Keratinocyte (primary cell): ENCODE measurements at regions not wholly inside any gene's neighbourhood (a gene's known extent, or its start where the extent isn't known, plus 50 kb on each side); places are given as distances from the start of the nearest gene placed in this dataset.

Experiments
- DNase-seq: peaks from one replicate; pipeline ENCODE4 v3.0.0-alpha.2; 2011; ENCODE audit warnings: low read depth, missing footprints, low spot score
- FAIRE-seq: peaks from 2 replicates; lab custom pipeline; 2011; peaks lifted over from hg19 to GRCh38; lab: Jason Lieb, UNC
- H2AFZ ChIP-seq: 2 replicates; pipeline ENCODE4 v1.6.0; 2012; ENCODE audit warnings: low read length, control low read depth, inconsistent platforms; ENCODE audit not compliant: control insufficient read depth
- H3K27ac ChIP-seq: 2 replicates; pipeline ENCODE4 v1.5.1; 2011; ENCODE audit warnings: low read length; ENCODE audit not compliant: control insufficient read depth, insufficient read depth
- H3K27me3 ChIP-seq: 3 replicates; pipeline ENCODE4 v1.6.0; 2011; ENCODE audit warnings: low read length; ENCODE audit not compliant: control insufficient read depth, insufficient read depth; ENCODE audit errors: extremely low read depth
- H3K36me3 ChIP-seq, 2 experiments: 2 replicates in 1 of 2; 3 replicates in 1 of 2; pipeline ENCODE4 v1.5.1; 2011; ENCODE audit warnings: low read length in 2 of 2, mild to moderate bottlenecking in 1 of 2; ENCODE audit not compliant: control insufficient read depth in 2 of 2, insufficient read depth in 2 of 2; ENCODE audit errors: extremely low read depth in 1 of 2
- H3K4me1 ChIP-seq: 3 replicates; pipeline ENCODE4 v1.5.1; 2011; ENCODE audit warnings: low read length; ENCODE audit not compliant: control insufficient read depth, insufficient read depth; ENCODE audit errors: extremely low read depth
- H3K4me2 ChIP-seq: 3 replicates; pipeline ENCODE4 v1.6.0; 2011; ENCODE audit warnings: low read depth, low read length; ENCODE audit not compliant: control insufficient read depth, insufficient read depth; ENCODE audit errors: extremely low read depth
- H3K4me3 ChIP-seq, 3 experiments: fragments of 200-600 bp in 1 of 3; sonication (generic) in 1 of 3; 2 replicates in 2 of 3; 3 replicates in 1 of 3; pipeline ENCODE4 v1.5.1; 2011 to 2016; ENCODE audit warnings: low read length in 3 of 3, mild to moderate bottlenecking in 3 of 3, control low read depth in 2 of 3, inconsistent platforms in 1 of 3, low read depth in 1 of 3, mixed read lengths in 1 of 3, mixed run types in 1 of 3, moderate library complexity in 1 of 3; ENCODE audit not compliant: control insufficient read depth in 2 of 3, insufficient read depth in 2 of 3; ENCODE audit errors: extremely low read depth in 1 of 3
- H3K79me2 ChIP-seq: 2 replicates; pipeline ENCODE4 v1.6.0; 2012; ENCODE audit warnings: low read length; ENCODE audit not compliant: control insufficient read depth, insufficient read depth
- H3K9ac ChIP-seq: 3 replicates; pipeline ENCODE4 v1.6.0; 2011; ENCODE audit warnings: low read length; ENCODE audit not compliant: control insufficient read depth, insufficient read depth; ENCODE audit errors: extremely low read depth
- H3K9me1 ChIP-seq: 3 replicates; pipeline ENCODE4 v1.6.0; 2011; ENCODE audit warnings: low read length; ENCODE audit not compliant: control insufficient read depth, insufficient read depth; ENCODE audit errors: extremely low read depth
- H3K9me3 ChIP-seq: 2 replicates; pipeline ENCODE4 v1.5.1; 2012; ENCODE audit warnings: low read depth, low read length; ENCODE audit not compliant: control insufficient read depth
- H4K20me1 ChIP-seq: 3 replicates; pipeline ENCODE4 v1.6.0; 2011; ENCODE audit warnings: low read length; ENCODE audit not compliant: control insufficient read depth, insufficient read depth; ENCODE audit errors: extremely low read depth
- CTCF ChIP-seq, 3 experiments: IDR thresholded peaks in 1 of 3; conservative IDR thresholded peaks in 1 of 3; optimal IDR thresholded peaks in 1 of 3; 2 replicates in 2 of 3; 3 replicates in 1 of 3; pipeline versions ENCODE3 to v1.5.1; 2011; ENCODE audit warnings: low read length in 3 of 3, mild to moderate bottlenecking in 3 of 3, moderate library complexity in 2 of 3, control low read depth in 1 of 3, inconsistent platforms in 1 of 3; ENCODE audit not compliant: insufficient read depth in 2 of 3; ENCODE audit errors: extremely low read depth in 1 of 3
- EZH2 ChIP-seq: IDR thresholded peaks from one replicate; pipeline ENCODE4 v1.6.1; 2012; ENCODE audit warnings: inconsistent platforms, mild to moderate bottlenecking, low read length, moderate library complexity
- dilution Hi-C: fragments of 300-500 bp; cut with MboI; formaldehyde crosslinking; loops from one replicate; pipeline ENCODE4 v1.7.0; 2020; ENCODE audit warnings: low sequenced_read_pairs; ENCODE audit not compliant: extremely low pct_ligation_motif_present

GRCh38 chr5:124806373-124807077 lies 60.1 kb upstream of the ZNF608 start:
- Histone ChIP-seq H3K79me2 (no peaks in the 10 kb centered on the region), H3K4me1 (peaks cover 11% of the 10 kb centered on the region), H3K4me3 (no peak overlapping the region), H3K4me2 (peak overlapping the region; percentile 58), H2AFZ (peak overlapping the region; percentile 45), H3K9me3 (no peaks in the 10 kb centered on the region), H3K36me3 (no peaks in the 10 kb centered on the region), H4K20me1 (no peaks in the 10 kb centered on the region), H3K9me1 (no peaks in the 10 kb centered on the region), H3K9ac (no peak overlapping the region), H3K27ac (no peak overlapping the region), H3K27me3 (no peaks in the 10 kb centered on the region)
- TF ChIP-seq CTCF (optimal IDR thresholded peaks at IDR 0.05 in 1 of 3, IDR thresholded peaks at IDR 0.05 in 1 of 3, conservative IDR thresholded peaks at IDR 0.05 in 1 of 3; ENCODE audit: extremely low read depth in 1 of 3, insufficient read depth in 2 of 3, low read length in 3 of 3): no peak
- TF ChIP-seq EZH2: no peak
- DNase-seq (peak; percentile 32), FAIRE-seq (peak; percentile 71)
- dilution Hi-C loops: no loop called here

GRCh38 chr5:124808842-124809268 lies 62.4 kb upstream of the ZNF608 start:
- DNase-seq (no peak), FAIRE-seq (no peak)
- TF ChIP-seq CTCF (optimal IDR thresholded peaks at IDR 0.05 in 1 of 3, IDR thresholded peaks at IDR 0.05 in 1 of 3, conservative IDR thresholded peaks at IDR 0.05 in 1 of 3; ENCODE audit: extremely low read depth in 1 of 3, insufficient read depth in 2 of 3, low read length in 3 of 3): no peak
- H3K9me3 ChIP-seq: no peaks in the 10 kb centered on the region
- H2AFZ ChIP-seq: no peak overlapping the region
- no peaks in the 10 kb centered on the region for H3K36me3 ChIP-seq
- no peak overlapping the region for H3K27ac ChIP-seq
- H3K4me3 ChIP-seq: no peak overlapping the region
- no peaks in the 10 kb centered on the region for H3K79me2 ChIP-seq
- dilution Hi-C loops: no loop called here
- H3K4me2 ChIP-seq: no peak overlapping the region
- peaks cover 11% of the 10 kb centered on the region for H3K4me1 ChIP-seq
- no peaks in the 10 kb centered on the region for H4K20me1 ChIP-seq
- no peak overlapping the region for H3K9ac ChIP-seq
- no peaks in the 10 kb centered on the region for H3K9me1 ChIP-seq
- no peaks in the 10 kb centered on the region for H3K27me3 ChIP-seq
